A673 (cell line): ENCODE measurements at regions not wholly inside any gene's neighbourhood (a gene's known extent, or its start where the extent isn't known, plus 50 kb on each side); places are given as distances from the start of the nearest gene placed in this dataset.

Experiments
- EZH2 ChIP-seq: fragments of 200-600 bp; sonication (generic); IDR thresholded peaks from 2 replicates; pipeline ENCODE4 v1.6.1; 2017; ENCODE audit warnings: borderline replicate concordance, low read depth, mild to moderate bottlenecking, mixed read lengths, antibody characterized with exemption, low read length; ENCODE audit not compliant: poor library complexity, severe bottlenecking
- TF ChIP-seq, protein P1 (sequence below): fragments of 300-800, 200-600 bp; sonication (generic); conservative IDR thresholded peaks from 2 replicates; pipeline ENCODE4 v1.5.1; 2017; ENCODE audit warnings: low read depth, mild to moderate bottlenecking, antibody characterized with exemption, low read length, moderate library complexity, mixed read lengths

DNA sequence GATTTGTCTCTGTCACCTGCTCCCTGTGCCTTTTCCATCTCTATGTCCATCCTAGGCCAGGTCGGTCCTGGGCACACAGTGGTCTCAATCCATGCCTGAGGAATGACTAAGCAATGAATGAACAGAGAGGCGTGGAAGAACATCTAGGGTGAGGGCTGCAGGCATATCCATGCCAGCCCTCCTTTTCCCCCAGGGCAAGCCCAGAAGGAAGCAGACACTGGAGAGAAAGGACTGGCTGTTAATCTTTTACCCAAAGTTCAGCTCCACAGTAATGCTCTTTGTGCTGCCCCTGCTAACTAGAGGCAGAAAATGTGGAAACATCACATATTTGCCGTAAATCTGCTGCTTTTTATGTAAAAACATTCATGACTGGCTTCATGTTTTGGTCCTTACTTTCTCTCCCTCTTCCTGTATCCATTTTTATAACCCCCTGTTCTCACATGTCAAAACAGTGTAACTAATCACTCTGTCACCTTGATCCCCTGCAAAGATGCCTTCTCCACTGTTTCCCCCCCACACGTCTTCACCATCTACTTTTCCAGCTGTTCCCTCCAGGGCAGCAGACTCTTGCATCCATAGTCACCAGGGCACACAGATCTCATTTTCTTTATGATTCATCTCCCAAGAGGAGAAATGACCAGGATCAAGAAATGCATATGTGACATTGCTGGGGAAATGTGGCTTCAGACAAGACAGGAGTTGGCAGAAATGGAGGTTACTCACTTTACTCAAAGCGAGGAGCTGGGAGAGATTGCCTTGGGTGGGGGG lies 166.4 kb upstream of the PROX1 start:
- TF ChIP-seq, protein P1, sequence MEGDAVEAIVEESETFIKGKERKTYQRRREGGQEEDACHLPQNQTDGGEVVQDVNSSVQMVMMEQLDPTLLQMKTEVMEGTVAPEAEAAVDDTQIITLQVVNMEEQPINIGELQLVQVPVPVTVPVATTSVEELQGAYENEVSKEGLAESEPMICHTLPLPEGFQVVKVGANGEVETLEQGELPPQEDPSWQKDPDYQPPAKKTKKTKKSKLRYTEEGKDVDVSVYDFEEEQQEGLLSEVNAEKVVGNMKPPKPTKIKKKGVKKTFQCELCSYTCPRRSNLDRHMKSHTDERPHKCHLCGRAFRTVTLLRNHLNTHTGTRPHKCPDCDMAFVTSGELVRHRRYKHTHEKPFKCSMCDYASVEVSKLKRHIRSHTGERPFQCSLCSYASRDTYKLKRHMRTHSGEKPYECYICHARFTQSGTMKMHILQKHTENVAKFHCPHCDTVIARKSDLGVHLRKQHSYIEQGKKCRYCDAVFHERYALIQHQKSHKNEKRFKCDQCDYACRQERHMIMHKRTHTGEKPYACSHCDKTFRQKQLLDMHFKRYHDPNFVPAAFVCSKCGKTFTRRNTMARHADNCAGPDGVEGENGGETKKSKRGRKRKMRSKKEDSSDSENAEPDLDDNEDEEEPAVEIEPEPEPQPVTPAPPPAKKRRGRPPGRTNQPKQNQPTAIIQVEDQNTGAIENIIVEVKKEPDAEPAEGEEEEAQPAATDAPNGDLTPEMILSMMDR = no peak
- no peak for TF ChIP-seq EZH2
